Neuronal stem cell (in vitro differentiated cells): ENCODE measurements at regions not wholly inside any gene's neighbourhood (a gene's known extent, or its start where the extent isn't known, plus 50 kb on each side); places are given as distances from the start of the nearest gene placed in this dataset.

Source experiments
- DNase-seq: peaks from one replicate; pipeline ENCODE4 v3.0.0-alpha.2; 2013; ENCODE audit warnings: low spot score
- H2AFZ ChIP-seq: one replicate; pipeline ENCODE4 v1.6.1; 2013; ENCODE audit warnings: mild to moderate bottlenecking, low read length, inconsistent platforms
- H2AK5ac ChIP-seq: 2 replicates; pipeline ENCODE4 v1.6.1; 2013; ENCODE audit warnings: low read depth, mild to moderate bottlenecking, inconsistent platforms, low read length, moderate library complexity, mixed read lengths
- H2BK120ac ChIP-seq: 2 replicates; pipeline ENCODE4 v1.6.1; 2013; ENCODE audit warnings: low read depth, mild to moderate bottlenecking, inconsistent platforms, low read length, moderate library complexity, mixed read lengths
- H2BK12ac ChIP-seq: one replicate; pipeline ENCODE4 v1.6.1; 2013; ENCODE audit warnings: low read length, inconsistent platforms
- H2BK15ac ChIP-seq: 2 replicates; pipeline ENCODE4 v1.6.1; 2013; ENCODE audit warnings: mild to moderate bottlenecking, low read length, inconsistent platforms, mixed read lengths
- H2BK5ac ChIP-seq: one replicate; pipeline ENCODE4 v1.6.1; 2013; ENCODE audit warnings: inconsistent platforms, mild to moderate bottlenecking, low read length, moderate library complexity
- H3K14ac ChIP-seq: one replicate; pipeline ENCODE4 v1.6.1; 2013; ENCODE audit warnings: low read length, inconsistent platforms
- H3K18ac ChIP-seq: 2 replicates; pipeline ENCODE4 v1.6.1; 2013; ENCODE audit warnings: low read length, inconsistent platforms
- H3K23ac ChIP-seq: 2 replicates; pipeline ENCODE4 v1.6.1; 2013; ENCODE audit warnings: low read depth, mild to moderate bottlenecking, mixed read lengths, low read length, inconsistent platforms; ENCODE audit not compliant: poor library complexity
- H3K27ac ChIP-seq: replicated peaks from 3 replicates; pipeline ENCODE4 v1.5.1; 2013; ENCODE audit warnings: low read length, inconsistent platforms
- H3K27me3 ChIP-seq, 3 experiments: 2 replicates each; pipeline ENCODE4 v1.6.1; 2013; ENCODE audit warnings: low read length in 3 of 3, mild to moderate bottlenecking in 2 of 3, inconsistent platforms in 1 of 3, low read depth in 1 of 3, mixed read lengths in 1 of 3, moderate library complexity in 1 of 3; ENCODE audit not compliant: control insufficient read depth in 3 of 3, insufficient read depth in 3 of 3
- H3K36me3 ChIP-seq, 2 donors: replicated peaks in 1 of 2; 2 replicates each; pipeline ENCODE4 v1.6.1; 2013; ENCODE audit warnings: low read length in 2 of 2; ENCODE audit not compliant: control insufficient read depth in 2 of 2, insufficient read depth in 2 of 2
- H3K4ac ChIP-seq: 2 replicates; pipeline ENCODE4 v1.6.1; 2013; ENCODE audit warnings: inconsistent platforms, mild to moderate bottlenecking, low read length, moderate library complexity
- H3K4me1 ChIP-seq, 2 donors: 1 replicate in 1 of 2; 2 replicates in 1 of 2; pipeline ENCODE4 v1.6.1; 2013; ENCODE audit warnings: low read length in 2 of 2, low read depth in 1 of 2; ENCODE audit not compliant: control insufficient read depth in 2 of 2, insufficient read depth in 1 of 2
- H3K4me2 ChIP-seq: one replicate; pipeline ENCODE4 v1.6.1; 2013; ENCODE audit warnings: mild to moderate bottlenecking, low read length, inconsistent platforms; ENCODE audit not compliant: insufficient read depth, poor library complexity, severe bottlenecking
- H3K4me3 ChIP-seq, 2 donors: 2 replicates each; pipeline ENCODE4 v1.5.1; 2013; ENCODE audit warnings: low read length in 2 of 2, mild to moderate bottlenecking in 2 of 2, inconsistent platforms in 1 of 2, moderate library complexity in 1 of 2
- H3K79me1 ChIP-seq: one replicate; pipeline ENCODE4 v1.6.1; 2013; ENCODE audit warnings: low read depth, mild to moderate bottlenecking, inconsistent platforms, low read length, moderate library complexity
- H3K9ac ChIP-seq: one replicate; pipeline ENCODE4 v1.6.1; 2013; ENCODE audit warnings: mild to moderate bottlenecking, low read depth, low read length, inconsistent platforms; ENCODE audit not compliant: poor library complexity
- H3K9me3 ChIP-seq, 2 donors: replicated peaks in 1 of 2; 2 replicates each; pipeline versions ENCODE3 to v1.6.1; 2013; ENCODE audit warnings: low read length in 2 of 2, mild to moderate bottlenecking in 2 of 2, inconsistent platforms in 1 of 2, low read depth in 1 of 2, mixed read lengths in 1 of 2, moderate library complexity in 1 of 2; ENCODE audit not compliant: control insufficient read depth in 2 of 2, insufficient read depth in 1 of 2
- H4K8ac ChIP-seq: one replicate; pipeline ENCODE4 v1.6.1; 2013; ENCODE audit warnings: low read depth, mild to moderate bottlenecking, inconsistent platforms, low read length, moderate library complexity
- H4K91ac ChIP-seq: one replicate; pipeline ENCODE4 v1.6.1; 2013; ENCODE audit warnings: low read length, low read depth, mild to moderate bottlenecking, inconsistent platforms; ENCODE audit not compliant: poor library complexity
- WGBS, 2 donors: extraction: QIAGEN DNeasy Blood & Tissue Kit; methylation state at CpG; one replicate each; pipeline ENCODE4 v1.1.7; 2013; ENCODE audit warnings: missing lambda C conversion rate in 2 of 2, mixed read lengths in 1 of 2; ENCODE audit not compliant: insufficient read length in 2 of 2, insufficient replicate concordance in 1 of 2; ENCODE audit errors: extremely low coverage in 2 of 2; 5-methylcytosine and 5-hydroxymethylcytosine counted together

- Histone ChIP-seq H3K27ac (no peak overlapping the region), H3K4ac (no peak overlapping the region), H2AFZ (no peak overlapping the region), H2BK15ac (no peak overlapping the region), H3K9me3 (no peaks in the 10 kb centered on the region), H4K8ac (no peak overlapping the region), H3K4me3 (no peak overlapping the region), H3K4me1 (no peaks in the 10 kb centered on the region), H3K18ac (no peak overlapping the region), H3K4me2 (no peak overlapping the region), H3K36me3 (no peaks in the 10 kb centered on the region), H3K9ac (no peak overlapping the region), H2BK12ac (no peak overlapping the region), H3K14ac (no peak overlapping the region), H4K91ac (no peak overlapping the region), H2BK120ac (no peak overlapping the region), H2AK5ac (no peak overlapping the region), H3K23ac (no peak overlapping the region), H3K27me3 (no peaks in the 10 kb centered on the region), H2BK5ac (no peak overlapping the region), H3K79me1 (no peaks in the 10 kb centered on the region)
- DNase-seq, result no peak
- no CpG with 5 or more reads among the region's 3 CpGs for WGBS, 2 donors
Measured at GRCh38 chr7:109782806-109783205, 1213.1 kb downstream of the DNAJB9 start.

- Histone ChIP-seq H2BK120ac (no peak overlapping the region), H3K4me3 (no peak overlapping the region), H3K79me1 (no peaks in the 10 kb centered on the region), H3K14ac (no peak overlapping the region), H3K9ac (no peak overlapping the region), H2AFZ (no peak overlapping the region), H2AK5ac (no peak overlapping the region), H3K23ac (no peak overlapping the region), H2BK12ac (no peak overlapping the region), H3K4me2 (no peak overlapping the region), H4K91ac (no peak overlapping the region), H3K18ac (no peak overlapping the region), H3K27me3 (no peaks in the 10 kb centered on the region), H3K4ac (no peak overlapping the region), H3K9me3 (no peaks in the 10 kb centered on the region), H3K36me3 (no peaks in the 10 kb centered on the region), H3K27ac (no peak overlapping the region), H2BK15ac (no peak overlapping the region), H4K8ac (no peak overlapping the region), H2BK5ac (no peak overlapping the region), H3K4me1 (no peaks in the 10 kb centered on the region)
- DNase-seq, result no peak
Measured at GRCh38 chr7:109806548-109806947, 1236.9 kb downstream of the DNAJB9 start.

GRCh38 chr7:109821156-109821555 lies 1251.5 kb downstream of the DNAJB9 start:
- H2BK15ac ChIP-seq, result no peak overlapping the region
- no peaks in the 10 kb centered on the region for H3K27me3 ChIP-seq
- no peak overlapping the region for H2BK12ac ChIP-seq
- H2AK5ac ChIP-seq, result no peak overlapping the region
- H3K79me1 ChIP-seq, result no peaks in the 10 kb centered on the region
- H2BK120ac ChIP-seq, result no peak overlapping the region
- no peaks in the 10 kb centered on the region for H3K4me1 ChIP-seq
- no peak overlapping the region for H3K14ac ChIP-seq
- H2BK5ac ChIP-seq, result no peak overlapping the region
- H3K4me2 ChIP-seq, result no peak overlapping the region
- H3K23ac ChIP-seq, result no peak overlapping the region
- WGBS, 2 donors, result no CpG with 5 or more reads among the region's 2 CpGs
- H3K4me3 ChIP-seq, result no peak overlapping the region
- H4K8ac ChIP-seq, result no peak overlapping the region
- H3K4ac ChIP-seq, result no peak overlapping the region
- no peak overlapping the region for H3K9ac ChIP-seq
- H3K18ac ChIP-seq, result no peak overlapping the region
- H4K91ac ChIP-seq, result no peak overlapping the region
- H3K9me3 ChIP-seq, result no peaks in the 10 kb centered on the region
- no peaks in the 10 kb centered on the region for H3K36me3 ChIP-seq
- H3K27ac ChIP-seq, result no peak overlapping the region
- no peak for DNase-seq
- no peak overlapping the region for H2AFZ ChIP-seq

- no peak overlapping the region for H3K4ac ChIP-seq
- no peak overlapping the region for H3K23ac ChIP-seq
- H3K36me3 ChIP-seq, result no peaks in the 10 kb centered on the region
- DNase-seq, result no peak
- no peak overlapping the region for H2BK12ac ChIP-seq
- no peaks in the 10 kb centered on the region for H3K4me1 ChIP-seq
- no peak overlapping the region for H4K91ac ChIP-seq
- H3K9ac ChIP-seq, result no peak overlapping the region
- no peak overlapping the region for H4K8ac ChIP-seq
- H2BK15ac ChIP-seq, result no peak overlapping the region
- H3K79me1 ChIP-seq, result peaks cover 1% of the 10 kb centered on the region
- H3K14ac ChIP-seq, result no peak overlapping the region
- H2BK5ac ChIP-seq, result no peak overlapping the region
- no peak overlapping the region for H2AFZ ChIP-seq
- no peak overlapping the region for H3K27ac ChIP-seq
- no peak overlapping the region for H3K4me2 ChIP-seq
- no peak overlapping the region for H2BK120ac ChIP-seq
- H3K18ac ChIP-seq, result no peak overlapping the region
- no peak overlapping the region for H2AK5ac ChIP-seq
- no peaks in the 10 kb centered on the region for H3K27me3 ChIP-seq
- no peak overlapping the region for H3K4me3 ChIP-seq
- H3K9me3 ChIP-seq, result no peaks in the 10 kb centered on the region
Measured at GRCh38 chr7:109834851-109835250, 1256.1 kb upstream of the LRRN3 start.
